H1 (cell line): ENCODE measurements at regions not wholly inside any gene's neighbourhood (a gene's known extent, or its start where the extent isn't known, plus 50 kb on each side); places are given as distances from the start of the nearest gene placed in this dataset.

Experiments used
- GTF2F1 ChIP-seq: IDR thresholded peaks from 2 replicates; pipeline ENCODE4 v1.6.1; 2012; ENCODE audit warnings: low read depth, low read length, improper control_type of control experiment, borderline replicate concordance
- POLR2A ChIP-seq, 2 experiments: IDR thresholded peaks; 1 replicate in 1 of 2; 2 replicates in 1 of 2; pipeline ENCODE4 v1.6.1; 2011; ENCODE audit warnings: low read depth in 2 of 2, low read length in 2 of 2, mild to moderate bottlenecking in 2 of 2; ENCODE audit errors: control extremely low read depth in 1 of 2

- TF ChIP-seq GTF2F1, result no peak
- TF ChIP-seq POLR2A (IDR thresholded peaks at IDR 0.05; ENCODE audit: control extremely low read depth in 1 of 2, low read depth in 2 of 2, low read length in 2 of 2), result no peak
Measured at GRCh38 chr14:39582028-39582654, 149.9 kb upstream of the FBXO33 start (continued).
